HG03457 (cell line): ENCODE measurements at regions not wholly inside any gene's neighbourhood (a gene's known extent, or its start where the extent isn't known, plus 50 kb on each side); places are given as distances from the start of the nearest gene placed in this dataset.

Experiments
- ATAC-seq: cut with Tn5 transposase; IDR thresholded peaks from one replicate; pipeline ENCODE4 v1.9.1; 2021; ENCODE audit warnings: moderate number of reproducible peaks; ENCODE audit not compliant: unreplicated experiment

DNA sequence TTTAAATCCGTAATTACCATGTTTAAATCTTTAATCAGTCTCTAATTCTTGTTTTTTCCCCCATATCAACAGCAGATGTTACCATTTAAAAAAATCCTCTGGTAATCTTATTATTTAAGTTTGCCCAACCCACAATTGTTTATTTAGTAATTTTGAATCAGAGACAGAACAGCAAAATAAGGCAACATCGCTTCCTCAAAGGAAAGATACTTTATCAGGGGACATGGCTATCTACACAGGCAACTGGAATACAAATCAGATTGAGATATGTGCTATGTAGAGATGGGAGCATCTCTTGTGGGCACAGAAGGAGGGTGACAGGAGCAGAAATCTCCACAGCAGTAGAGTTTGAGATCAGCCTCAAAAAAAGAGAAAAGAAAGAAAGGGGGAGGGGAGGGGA, 674.4 kb downstream of the SEMA5A start:
- no peak for ATAC-seq

GRCh38 chr5:8875722-8876121, 670.2 kb downstream of the SEMA5A start:
- ATAC-seq, result no peak

DNA sequence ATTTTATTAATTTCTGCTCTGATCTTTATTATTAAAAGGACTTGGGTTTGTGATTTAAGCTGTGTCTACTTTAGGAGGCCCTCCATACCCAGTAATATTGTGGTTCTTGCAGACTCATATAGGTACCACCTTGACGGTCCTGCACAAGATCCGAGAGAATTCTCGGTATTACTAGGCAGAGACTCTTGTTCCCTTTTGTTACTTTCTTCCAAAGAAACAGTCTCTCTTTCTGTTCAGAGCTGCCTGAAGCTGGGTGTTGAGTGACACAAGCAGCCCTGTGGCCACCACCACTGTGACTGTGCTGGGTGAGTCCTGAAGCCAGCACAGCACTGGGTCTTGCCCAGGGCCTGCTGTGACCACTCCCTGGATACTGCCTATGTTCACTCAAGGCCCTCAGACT, 666.6 kb downstream of the SEMA5A start:
- ATAC-seq, result no peak

DNA sequence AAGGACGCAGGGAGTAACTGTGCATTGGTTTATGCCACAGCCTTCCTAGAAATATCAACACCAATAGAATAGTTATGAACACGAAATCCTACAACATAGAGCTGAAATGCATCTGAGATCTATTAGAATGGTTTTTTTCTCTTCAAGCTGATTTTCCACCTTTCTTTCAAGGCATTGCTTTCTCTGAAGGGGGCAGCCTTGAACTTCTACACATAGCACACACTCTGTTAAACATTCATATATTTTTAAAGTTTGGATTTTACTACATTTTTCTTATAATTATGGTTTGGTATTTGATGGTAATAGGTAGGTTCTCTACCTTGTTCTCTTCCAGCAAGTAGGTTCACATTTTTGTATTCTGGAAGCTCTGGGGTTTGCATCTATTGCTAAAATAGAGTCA, 661.8 kb downstream of the SEMA5A start:
- ATAC-seq, result no peak

DNA sequence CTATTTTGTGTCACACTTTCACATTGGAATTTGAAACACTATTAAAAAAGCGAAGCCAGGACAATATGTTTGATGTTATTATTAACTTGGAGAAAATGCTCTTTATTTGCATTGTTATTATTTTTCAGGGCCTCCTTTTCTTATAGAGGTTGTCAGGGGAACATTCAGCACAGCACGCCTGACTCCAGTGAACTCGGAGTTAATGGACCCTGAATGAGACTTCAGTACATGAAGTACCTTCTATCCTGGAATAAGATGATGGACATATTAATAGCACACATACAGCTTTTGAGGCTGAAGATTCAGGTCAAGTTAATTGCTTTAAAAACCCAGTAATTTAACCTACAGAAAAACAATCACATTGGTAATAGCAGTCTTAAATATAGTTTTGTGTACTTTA, 652.9 kb downstream of the SEMA5A start:
- no peak for ATAC-seq

DNA sequence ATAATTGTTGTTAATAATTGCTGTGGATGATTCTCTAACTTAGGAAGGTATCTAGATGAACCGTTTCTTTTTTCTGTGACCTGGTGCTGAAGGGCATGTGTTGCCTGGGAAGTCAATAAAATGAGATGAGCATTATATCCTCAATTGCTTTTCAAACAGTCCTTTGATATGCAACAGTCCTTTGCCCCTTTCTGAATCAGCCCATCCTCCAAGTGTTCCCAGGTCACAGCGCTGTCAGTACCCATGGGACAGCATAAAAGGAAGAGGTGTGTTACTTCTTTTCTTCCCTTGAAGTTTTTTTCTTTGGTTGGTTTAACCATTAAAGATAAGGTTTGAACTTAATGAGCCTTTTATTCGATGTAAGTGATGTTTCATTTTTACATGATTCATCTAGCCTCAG, 651.8 kb downstream of the SEMA5A start:
- ATAC-seq, result no peak

DNA sequence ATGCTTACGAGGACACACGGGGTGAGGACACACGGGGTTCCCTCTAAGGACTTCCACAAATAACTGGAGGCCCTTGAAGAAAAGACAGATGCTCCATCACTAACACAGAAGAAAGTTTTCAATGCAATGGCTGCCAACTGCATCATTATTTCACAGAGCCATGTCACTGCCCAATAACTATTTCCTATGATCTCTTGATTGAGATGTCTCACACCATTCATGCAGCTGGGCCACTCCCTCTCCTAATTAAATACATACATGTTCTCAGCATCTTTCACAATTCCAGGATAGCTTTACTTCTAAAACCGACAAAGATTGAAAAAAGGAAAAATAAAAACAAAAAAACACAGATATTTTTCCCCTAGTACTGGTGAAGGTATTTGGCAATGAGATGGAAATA, 650.8 kb downstream of the SEMA5A start:
- ATAC-seq, result no peak

- ATAC-seq, result no peak
Observed at GRCh38 chr5:8895599-8895998, 650.3 kb downstream of the SEMA5A start.

- ATAC-seq, result no peak
Observed at GRCh38 chr5:8897316-8897715, 648.6 kb downstream of the SEMA5A start.

GRCh38 chr5:8905021-8905420, 640.9 kb downstream of the SEMA5A start:
- ATAC-seq, result no peak

- ATAC-seq, result no peak
Observed at GRCh38 chr5:8906303-8906967, 639.4 kb downstream of the SEMA5A start.

DNA sequence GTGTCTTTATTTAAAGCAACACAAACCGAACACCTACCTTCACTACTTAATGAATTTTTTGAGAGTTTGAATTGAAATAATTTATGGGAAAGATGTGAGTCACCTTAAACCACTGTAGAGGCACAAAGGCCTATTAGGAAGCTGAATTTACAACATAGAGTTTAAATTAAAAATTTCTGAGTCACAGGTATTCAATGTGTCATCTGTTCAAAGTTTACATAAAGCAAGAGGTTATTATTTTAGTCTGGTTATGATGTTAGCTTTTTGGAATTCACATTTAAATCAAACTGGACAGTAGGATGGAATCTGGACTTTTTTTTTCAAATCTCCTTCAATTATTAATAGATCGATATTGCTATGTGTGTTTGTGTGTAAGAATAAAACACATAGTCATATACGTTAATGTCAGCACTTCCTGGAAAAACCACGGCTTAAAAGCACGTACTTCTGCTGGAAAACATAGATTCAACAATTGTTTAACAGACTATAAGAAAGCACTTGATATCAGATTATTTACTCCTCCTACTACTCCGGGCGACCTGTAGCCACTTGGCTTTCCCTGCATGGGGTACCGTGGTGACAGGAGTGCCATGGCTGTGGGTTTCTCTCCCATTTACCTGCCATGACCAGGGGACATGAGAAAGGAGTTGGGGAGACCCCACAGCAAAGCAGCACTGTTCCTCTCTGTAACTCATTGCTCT, 638.6 kb downstream of the SEMA5A start:
- ATAC-seq, result no peak

GRCh38 chr5:8908055-8908683, 637.7 kb downstream of the SEMA5A start:
- ATAC-seq, result no peak

- ATAC-seq, result no peak
Observed at GRCh38 chr5:8912106-8912505, 633.8 kb downstream of the SEMA5A start.

DNA sequence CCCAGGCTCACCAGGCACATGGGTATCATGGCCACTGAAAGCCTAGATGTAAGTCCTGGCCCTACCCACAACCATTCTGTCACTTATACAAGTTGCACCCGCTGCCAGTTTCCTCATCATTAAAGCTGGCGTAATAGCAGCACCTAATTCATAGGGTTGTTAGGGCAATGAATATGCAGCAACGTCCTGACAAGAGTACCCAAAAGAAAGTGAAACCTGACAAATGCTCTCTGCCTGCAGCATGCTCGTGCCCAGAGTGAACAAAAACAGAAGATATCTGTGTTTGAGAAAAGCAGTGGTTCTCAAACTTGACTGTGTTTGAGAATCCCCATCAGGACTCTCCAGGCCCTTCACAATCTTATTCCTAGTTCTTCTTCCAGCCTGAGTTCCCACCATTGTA, 632.4 kb downstream of the SEMA5A start:
- ATAC-seq, result no peak

GRCh38 chr5:8919096-8919495, 626.8 kb downstream of the SEMA5A start:
- no peak for ATAC-seq

GRCh38 chr5:8923526-8923925, 622.3 kb downstream of the SEMA5A start:
- no peak for ATAC-seq

DNA sequence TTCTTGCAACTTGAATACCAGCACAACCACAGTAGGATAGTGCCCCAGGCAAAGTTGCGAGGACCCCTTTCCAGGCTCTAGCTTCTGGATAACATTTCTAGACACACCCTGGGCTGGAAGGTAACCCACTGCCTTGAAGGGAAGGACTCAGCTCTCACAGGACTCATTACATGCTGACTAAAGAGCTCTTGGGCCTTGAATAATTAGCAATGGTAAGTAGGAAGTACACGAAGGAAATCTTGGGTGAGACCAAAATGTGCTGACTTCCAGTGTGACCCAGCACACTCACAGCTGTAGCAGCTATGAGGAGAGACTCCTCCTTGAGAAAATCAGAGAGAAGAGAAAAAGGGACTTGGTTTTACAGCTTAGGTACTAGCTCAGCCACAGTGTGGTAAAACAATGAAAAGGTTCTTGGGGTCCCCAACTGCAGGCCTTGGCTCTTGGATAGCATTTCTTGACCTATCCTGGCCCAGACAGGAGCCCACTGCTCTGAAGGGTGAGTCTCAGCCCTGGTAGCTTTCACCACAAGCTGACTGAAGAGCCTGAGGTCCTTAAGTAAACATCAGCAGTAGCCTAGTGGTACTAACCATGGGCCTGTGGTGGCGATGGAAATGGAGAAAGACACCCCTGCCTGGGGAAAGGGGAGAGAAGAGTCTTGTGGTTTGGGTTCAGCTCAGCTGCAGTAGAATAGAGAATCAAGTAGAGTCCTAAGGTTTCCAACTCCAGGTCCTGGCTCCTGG, 621.7 kb downstream of the SEMA5A start:
- no peak for ATAC-seq

DNA sequence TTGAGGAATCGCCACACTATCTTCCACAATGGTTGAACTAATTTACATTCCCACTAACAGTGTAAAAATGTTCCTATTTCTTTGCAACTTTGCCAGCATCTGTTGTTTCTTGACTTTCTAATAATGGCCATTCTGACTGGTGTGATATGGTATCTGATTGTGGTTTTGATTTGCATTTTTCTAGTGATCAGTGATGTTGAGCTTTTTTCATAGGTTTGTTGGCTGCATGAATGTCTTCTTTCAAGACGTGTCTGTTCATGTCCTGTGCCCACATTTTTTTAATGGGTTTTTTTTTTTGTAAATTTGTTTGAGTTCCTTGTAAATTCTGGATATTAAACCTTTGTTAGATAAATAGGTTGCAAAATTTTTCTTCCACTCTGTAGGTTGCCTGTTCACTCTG, 615.9 kb downstream of the SEMA5A start:
- no peak for ATAC-seq

GRCh38 chr5:8934455-8934854, 611.4 kb downstream of the SEMA5A start:
- no peak for ATAC-seq

- ATAC-seq, result no peak
Observed at GRCh38 chr5:8940934-8941333, 604.9 kb downstream of the SEMA5A start.

- no peak for ATAC-seq
Observed at GRCh38 chr5:8943301-8943700, 602.6 kb downstream of the SEMA5A start.
